ENCODE measurements at regions not wholly inside any gene's neighbourhood (a gene's known extent, or its start where the extent isn't known, plus 50 kb on each side); places are given as distances from the start of the nearest gene placed in this dataset.

DNA sequence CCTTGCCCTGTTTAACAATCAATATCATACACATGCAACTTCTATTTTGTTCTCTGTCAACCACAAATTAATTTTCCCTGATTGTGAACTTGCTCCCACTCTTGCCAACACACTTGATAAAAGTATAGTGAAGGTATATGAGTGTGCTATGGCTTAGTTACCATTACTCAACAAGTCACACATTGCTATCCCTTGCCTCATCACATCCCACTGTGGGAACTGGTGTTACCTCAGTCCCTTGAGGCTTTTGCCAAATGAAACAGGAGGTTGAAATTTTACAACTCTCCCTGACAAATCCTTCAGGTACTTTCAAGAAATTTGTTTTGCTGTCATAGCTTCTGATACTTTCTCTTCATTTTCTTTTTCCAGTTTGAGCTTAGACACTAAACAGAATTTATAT, 472.5 kb upstream of the SEMA3D start:
- Histone ChIP-seq H3K27ac (ENCODE audit: low read length) (no peak overlapping the region), H3K4me1 (ENCODE audit: control insufficient read depth, insufficient read depth, low read length) (no peaks in the 10 kb centered on the region), H3K9me3 (ENCODE audit: control insufficient read depth, low read depth, low read length) (no peaks in the 10 kb centered on the region), H3K27me3 (ENCODE audit: control insufficient read depth, insufficient read depth, low read length) (no peaks in the 10 kb centered on the region), H3K36me3 (ENCODE audit: control insufficient read depth, insufficient read depth, low read length) (no peaks in the 10 kb centered on the region), H3K4me3 (ENCODE audit: low read length) (no peak overlapping the region)
- DNase-seq = no peak

DNA sequence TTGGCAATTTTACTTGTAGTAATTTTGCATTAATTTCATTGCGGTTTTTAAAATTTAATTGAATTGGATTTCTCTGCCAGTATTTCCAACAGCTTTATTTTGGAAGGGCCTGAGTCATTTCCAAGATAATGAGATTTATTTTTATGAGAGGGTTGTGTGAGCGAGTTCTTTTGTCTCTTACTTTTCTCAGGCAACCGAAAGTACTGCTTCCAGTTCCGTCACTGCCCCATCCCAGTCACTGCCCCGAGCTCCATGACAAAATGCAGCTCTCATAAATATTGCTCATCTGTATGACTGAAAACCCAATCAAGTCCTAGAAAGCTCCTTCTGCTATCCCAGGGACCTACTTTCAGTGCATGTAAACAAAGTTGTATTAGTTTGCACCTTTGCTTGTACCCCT, 468.4 kb upstream of the SEMA3D start:
- H3K27me3 ChIP-seq (ENCODE audit: control insufficient read depth, insufficient read depth, low read length) = no peaks in the 10 kb centered on the region
- H3K4me1 ChIP-seq (ENCODE audit: control insufficient read depth, insufficient read depth, low read length) = no peaks in the 10 kb centered on the region
- no peak for DNase-seq
- H3K36me3 ChIP-seq (ENCODE audit: control insufficient read depth, insufficient read depth, low read length) = no peaks in the 10 kb centered on the region
- no peaks in the 10 kb centered on the region for H3K9me3 ChIP-seq (ENCODE audit: control insufficient read depth, low read depth, low read length)
- no peak overlapping the region for H3K27ac ChIP-seq (ENCODE audit: low read length)
- WGBS (ENCODE audit: insufficient coverage, low lambda C conversion rate) = 100% methylated on average over 1 of the region's 5 CpGs
- H3K4me3 ChIP-seq (ENCODE audit: low read length) = no peak overlapping the region

- DNase-seq = no peak
- 100% methylated on average over 2 of the region's 2 CpGs for WGBS (ENCODE audit: insufficient coverage, low lambda C conversion rate)
- H3K4me1 ChIP-seq (ENCODE audit: control insufficient read depth, insufficient read depth, low read length) = no peaks in the 10 kb centered on the region
- no peak overlapping the region for H3K27ac ChIP-seq (ENCODE audit: low read length)
- H3K9me3 ChIP-seq (ENCODE audit: control insufficient read depth, low read depth, low read length) = no peaks in the 10 kb centered on the region
- no peak overlapping the region for H3K4me3 ChIP-seq (ENCODE audit: low read length)
- no peaks in the 10 kb centered on the region for H3K36me3 ChIP-seq (ENCODE audit: control insufficient read depth, insufficient read depth, low read length)
- no peaks in the 10 kb centered on the region for H3K27me3 ChIP-seq (ENCODE audit: control insufficient read depth, insufficient read depth, low read length)
Measured at GRCh38 chr7:85644272-85644671, 457.4 kb upstream of the SEMA3D start.

- Histone ChIP-seq H3K36me3 (ENCODE audit: control insufficient read depth, insufficient read depth, low read length) (no peaks in the 10 kb centered on the region), H3K9me3 (ENCODE audit: control insufficient read depth, low read depth, low read length) (no peaks in the 10 kb centered on the region), H3K27me3 (ENCODE audit: control insufficient read depth, insufficient read depth, low read length) (no peaks in the 10 kb centered on the region), H3K4me3 (ENCODE audit: low read length) (no peak overlapping the region), H3K27ac (ENCODE audit: low read length) (no peak overlapping the region), H3K4me1 (ENCODE audit: control insufficient read depth, insufficient read depth, low read length) (no peaks in the 10 kb centered on the region)
- DNase-seq = no peak
- 100% methylated on average over 1 of the region's 3 CpGs for WGBS (ENCODE audit: insufficient coverage, low lambda C conversion rate)
Measured at GRCh38 chr7:85641331-85641730, 454.5 kb upstream of the SEMA3D start.

DNA sequence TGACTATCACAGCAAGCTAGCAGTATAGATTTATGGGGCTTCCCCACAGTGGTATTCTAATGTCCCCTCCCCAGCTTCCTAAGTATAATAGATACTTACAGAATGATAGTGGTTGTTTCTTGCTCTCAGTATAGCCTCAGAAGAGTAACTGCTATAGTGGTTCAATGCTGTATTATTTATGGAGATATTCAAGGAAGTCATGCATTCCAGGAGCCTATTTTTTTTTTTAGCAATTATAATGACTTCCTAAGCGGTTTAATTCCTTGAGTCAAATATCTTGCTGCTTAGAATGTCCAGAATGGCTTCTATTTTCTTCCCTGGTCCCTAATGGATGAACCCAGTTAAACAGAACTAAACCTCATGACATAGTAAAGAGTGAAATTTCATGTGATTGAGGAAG, 451.5 kb upstream of the SEMA3D start:
- WGBS (ENCODE audit: insufficient coverage, low lambda C conversion rate) = no CpG with 5 or more reads among the region's 1 CpG
- DNase-seq = no peak
- Histone ChIP-seq H3K4me1 (ENCODE audit: control insufficient read depth, insufficient read depth, low read length) (no peaks in the 10 kb centered on the region), H3K27me3 (ENCODE audit: control insufficient read depth, insufficient read depth, low read length) (no peaks in the 10 kb centered on the region), H3K4me3 (ENCODE audit: low read length) (no peak overlapping the region), H3K36me3 (ENCODE audit: control insufficient read depth, insufficient read depth, low read length) (no peaks in the 10 kb centered on the region), H3K9me3 (ENCODE audit: control insufficient read depth, low read depth, low read length) (no peaks in the 10 kb centered on the region), H3K27ac (ENCODE audit: low read length) (no peak overlapping the region)

DNA sequence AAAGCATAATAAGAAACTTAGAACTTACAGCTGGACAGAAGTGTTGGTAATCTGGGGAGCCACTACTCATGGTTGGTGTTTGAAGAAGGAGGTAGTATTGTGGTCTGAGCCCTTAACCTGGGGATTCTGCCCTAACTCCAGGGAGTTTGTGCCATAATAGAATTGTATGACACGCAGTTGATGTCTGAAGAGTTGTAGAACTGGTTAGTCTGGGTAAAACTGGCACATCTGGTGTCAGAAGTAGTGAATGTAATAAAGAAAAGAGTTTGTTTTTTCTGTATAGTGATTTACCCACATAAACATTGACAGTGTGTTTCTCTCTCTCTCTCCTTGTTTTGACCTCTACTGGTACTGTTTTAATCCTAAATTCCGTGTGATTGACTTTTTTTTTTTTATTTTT, 448.1 kb upstream of the SEMA3D start:
- no peaks in the 10 kb centered on the region for H3K36me3 ChIP-seq (ENCODE audit: control insufficient read depth, insufficient read depth, low read length)
- no peak for DNase-seq
- no peaks in the 10 kb centered on the region for H3K4me1 ChIP-seq (ENCODE audit: control insufficient read depth, insufficient read depth, low read length)
- WGBS (ENCODE audit: insufficient coverage, low lambda C conversion rate) = 86% methylated on average over 1 of the region's 2 CpGs
- H3K27me3 ChIP-seq (ENCODE audit: control insufficient read depth, insufficient read depth, low read length) = no peaks in the 10 kb centered on the region
- no peak overlapping the region for H3K27ac ChIP-seq (ENCODE audit: low read length)
- no peaks in the 10 kb centered on the region for H3K9me3 ChIP-seq (ENCODE audit: control insufficient read depth, low read depth, low read length)
- no peak overlapping the region for H3K4me3 ChIP-seq (ENCODE audit: low read length)

- no peak for DNase-seq
- Histone ChIP-seq H3K36me3 (ENCODE audit: control insufficient read depth, insufficient read depth, low read length) (no peaks in the 10 kb centered on the region), H3K4me1 (ENCODE audit: control insufficient read depth, insufficient read depth, low read length) (no peaks in the 10 kb centered on the region), H3K4me3 (ENCODE audit: low read length) (no peak overlapping the region), H3K27me3 (ENCODE audit: control insufficient read depth, insufficient read depth, low read length) (no peaks in the 10 kb centered on the region), H3K27ac (ENCODE audit: low read length) (no peak overlapping the region), H3K9me3 (ENCODE audit: control insufficient read depth, low read depth, low read length) (no peaks in the 10 kb centered on the region)
- 78% methylated on average over 1 of the region's 1 CpG for WGBS (ENCODE audit: insufficient coverage, low lambda C conversion rate)
Measured at GRCh38 chr7:85630904-85631600, 444.2 kb upstream of the SEMA3D start.

GRCh38 chr7:85627791-85628586, 441.1 kb upstream of the SEMA3D start:
- Histone ChIP-seq H3K27ac (ENCODE audit: low read length) (no peak overlapping the region), H3K27me3 (ENCODE audit: control insufficient read depth, insufficient read depth, low read length) (no peaks in the 10 kb centered on the region), H3K36me3 (ENCODE audit: control insufficient read depth, insufficient read depth, low read length) (no peaks in the 10 kb centered on the region), H3K4me1 (ENCODE audit: control insufficient read depth, insufficient read depth, low read length) (no peaks in the 10 kb centered on the region), H3K4me3 (ENCODE audit: low read length) (no peak overlapping the region), H3K9me3 (ENCODE audit: control insufficient read depth, low read depth, low read length) (peaks cover 4% of the 10 kb centered on the region)
- no peak for DNase-seq
- WGBS (ENCODE audit: insufficient coverage, low lambda C conversion rate) = 100% methylated on average over 1 of the region's 5 CpGs

DNA sequence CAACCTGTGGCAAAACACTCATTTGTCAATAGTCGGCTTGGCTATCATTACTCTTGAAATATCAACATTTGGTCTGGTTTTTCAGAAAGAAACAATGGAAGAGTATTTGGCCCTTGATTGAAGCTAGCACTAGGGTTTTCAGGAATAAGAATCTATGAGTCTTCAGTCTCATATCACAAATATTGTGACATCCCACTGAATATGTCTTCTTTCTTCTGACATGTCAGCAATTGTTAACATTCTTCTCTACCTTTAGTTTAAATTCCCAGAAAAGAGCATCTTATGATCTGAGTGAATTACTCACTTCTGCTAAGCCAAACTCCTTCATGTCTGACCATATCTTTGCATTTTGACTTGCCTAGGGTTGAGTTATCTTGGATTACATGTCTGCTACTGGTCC, 435.2 kb upstream of the SEMA3D start:
- H3K4me1 ChIP-seq (ENCODE audit: control insufficient read depth, insufficient read depth, low read length) = no peaks in the 10 kb centered on the region
- H3K4me3 ChIP-seq (ENCODE audit: low read length) = no peak overlapping the region
- H3K27ac ChIP-seq (ENCODE audit: low read length) = no peak overlapping the region
- H3K36me3 ChIP-seq (ENCODE audit: control insufficient read depth, insufficient read depth, low read length) = no peaks in the 10 kb centered on the region
- H3K9me3 ChIP-seq (ENCODE audit: control insufficient read depth, low read depth, low read length) = peaks cover 4% of the 10 kb centered on the region
- 80% methylated on average over 1 of the region's 1 CpG for WGBS (ENCODE audit: insufficient coverage, low lambda C conversion rate)
- no peaks in the 10 kb centered on the region for H3K27me3 ChIP-seq (ENCODE audit: control insufficient read depth, insufficient read depth, low read length)
- no peak for DNase-seq

GRCh38 chr7:85620936-85621685, 434.3 kb upstream of the SEMA3D start:
- no peak for DNase-seq
- H3K4me1 ChIP-seq (ENCODE audit: control insufficient read depth, insufficient read depth, low read length) = no peaks in the 10 kb centered on the region
- H3K4me3 ChIP-seq (ENCODE audit: low read length) = no peak overlapping the region
- 100% methylated on average over 1 of the region's 3 CpGs for WGBS (ENCODE audit: insufficient coverage, low lambda C conversion rate)
- no peaks in the 10 kb centered on the region for H3K27me3 ChIP-seq (ENCODE audit: control insufficient read depth, insufficient read depth, low read length)
- H3K9me3 ChIP-seq (ENCODE audit: control insufficient read depth, low read depth, low read length) = peaks cover 4% of the 10 kb centered on the region
- H3K36me3 ChIP-seq (ENCODE audit: control insufficient read depth, insufficient read depth, low read length) = no peaks in the 10 kb centered on the region
- no peak overlapping the region for H3K27ac ChIP-seq (ENCODE audit: low read length)

Data from large intestine (tissue), 3 donors.